ENCODE measurements at regions not wholly inside any gene's neighbourhood (a gene's known extent, or its start where the extent isn't known, plus 50 kb on each side); places are given as distances from the start of the nearest gene placed in this dataset.

DNA sequence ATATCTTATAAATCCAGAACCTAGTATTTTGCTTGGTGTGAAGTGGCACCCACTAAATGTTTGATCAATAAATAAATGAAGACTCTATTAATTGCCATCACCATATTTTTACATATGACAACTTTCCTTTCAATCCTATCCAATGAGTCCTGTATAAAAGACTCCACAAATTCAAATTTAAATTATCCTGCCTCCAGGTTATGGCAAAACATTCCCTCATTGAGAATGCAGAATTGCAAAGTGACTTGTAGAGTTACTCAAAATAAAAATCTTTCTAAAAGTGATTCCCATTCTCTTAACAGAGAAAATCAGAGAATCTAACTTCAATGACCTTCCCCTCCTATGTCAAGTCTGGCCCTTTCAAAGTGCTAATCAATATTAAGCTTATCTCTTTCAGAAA is 236.8 kb downstream of the GRB14 start:
- no peak overlapping the region for H3K4me3 ChIP-seq (ENCODE audit: low read depth, poor library complexity, severe bottlenecking)
- TF ChIP-seq, protein P1, sequence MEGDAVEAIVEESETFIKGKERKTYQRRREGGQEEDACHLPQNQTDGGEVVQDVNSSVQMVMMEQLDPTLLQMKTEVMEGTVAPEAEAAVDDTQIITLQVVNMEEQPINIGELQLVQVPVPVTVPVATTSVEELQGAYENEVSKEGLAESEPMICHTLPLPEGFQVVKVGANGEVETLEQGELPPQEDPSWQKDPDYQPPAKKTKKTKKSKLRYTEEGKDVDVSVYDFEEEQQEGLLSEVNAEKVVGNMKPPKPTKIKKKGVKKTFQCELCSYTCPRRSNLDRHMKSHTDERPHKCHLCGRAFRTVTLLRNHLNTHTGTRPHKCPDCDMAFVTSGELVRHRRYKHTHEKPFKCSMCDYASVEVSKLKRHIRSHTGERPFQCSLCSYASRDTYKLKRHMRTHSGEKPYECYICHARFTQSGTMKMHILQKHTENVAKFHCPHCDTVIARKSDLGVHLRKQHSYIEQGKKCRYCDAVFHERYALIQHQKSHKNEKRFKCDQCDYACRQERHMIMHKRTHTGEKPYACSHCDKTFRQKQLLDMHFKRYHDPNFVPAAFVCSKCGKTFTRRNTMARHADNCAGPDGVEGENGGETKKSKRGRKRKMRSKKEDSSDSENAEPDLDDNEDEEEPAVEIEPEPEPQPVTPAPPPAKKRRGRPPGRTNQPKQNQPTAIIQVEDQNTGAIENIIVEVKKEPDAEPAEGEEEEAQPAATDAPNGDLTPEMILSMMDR (IDR thresholded peaks at IDR 0.05), result no peak
- no peak for TF ChIP-seq POLR2A (IDR thresholded peaks at IDR 0.05)
- DNase-seq (ENCODE audit: low spot score in 2 of 2), result no peak
- intact Hi-C loops (cut with DNase I; ENCODE audit: low total_unique reads), result no loop called here

- DNase-seq (ENCODE audit: low spot score in 2 of 2), result no peak
- H3K4me3 ChIP-seq (ENCODE audit: low read depth, poor library complexity, severe bottlenecking), result no peak overlapping the region
- intact Hi-C loops (cut with DNase I; ENCODE audit: low total_unique reads), result no loop called here
- WGBS, 2 donors, result 73 to 81% methylated on average over 4 of the region's 4 CpGs
- TF ChIP-seq, protein P1 (IDR thresholded peaks at IDR 0.05), result no peak
- TF ChIP-seq POLR2A (IDR thresholded peaks at IDR 0.05), result no peak
Measured at GRCh38 chr2:164371916-164372315, 249.4 kb downstream of the GRB14 start.

GRCh38 chr2:164369366-164369765 is 251.9 kb downstream of the GRB14 start:
- 43 to 57% methylated on average over 1 of the region's 1 CpG for WGBS, 2 donors
- TF ChIP-seq, protein P1 (IDR thresholded peaks at IDR 0.05), result no peak
- no peak for TF ChIP-seq POLR2A (IDR thresholded peaks at IDR 0.05)
- DNase-seq (ENCODE audit: low spot score in 2 of 2), result no peak
- intact Hi-C loops (cut with DNase I; ENCODE audit: low total_unique reads), result no loop called here
- H3K4me3 ChIP-seq (ENCODE audit: low read depth, poor library complexity, severe bottlenecking), result no peak overlapping the region

GRCh38 chr2:164368896-164369295 is 252.4 kb downstream of the GRB14 start:
- intact Hi-C loops (cut with DNase I; ENCODE audit: low total_unique reads), result no loop called here
- 72 to 78% methylated on average over 2 of the region's 2 CpGs for WGBS, 2 donors
- H3K4me3 ChIP-seq (ENCODE audit: low read depth, poor library complexity, severe bottlenecking), result no peak overlapping the region
- no peak for DNase-seq (ENCODE audit: low spot score in 2 of 2)
- no peak for TF ChIP-seq POLR2A (IDR thresholded peaks at IDR 0.05)
- TF ChIP-seq, protein P1 (IDR thresholded peaks at IDR 0.05), result no peak

DNA sequence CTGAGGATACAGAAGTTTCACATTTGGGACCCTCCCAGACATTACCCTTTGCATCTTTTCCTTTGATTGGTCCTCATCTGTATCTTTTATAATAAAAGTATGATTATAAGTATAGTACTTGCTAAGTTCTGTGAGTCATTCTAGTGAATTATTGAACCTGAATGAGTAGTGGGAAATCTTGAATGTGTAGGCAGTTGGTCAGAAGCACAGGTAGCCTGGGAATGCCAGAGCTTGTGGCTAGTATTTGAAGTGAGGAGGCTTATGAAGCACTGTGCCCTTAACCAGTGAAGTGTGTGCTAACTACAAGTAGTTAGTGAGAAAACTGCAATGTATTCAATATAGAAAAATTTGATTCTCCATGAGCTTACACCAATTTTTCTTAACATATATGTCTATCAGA is 257.6 kb downstream of the GRB14 start:
- H3K4me3 ChIP-seq (ENCODE audit: low read depth, poor library complexity, severe bottlenecking), result no peak overlapping the region
- no peak for DNase-seq (ENCODE audit: low spot score in 2 of 2)
- intact Hi-C loops (cut with DNase I; ENCODE audit: low total_unique reads), result no loop called here
- TF ChIP-seq, protein P1 (IDR thresholded peaks at IDR 0.05), result no peak
- no peak for TF ChIP-seq POLR2A (IDR thresholded peaks at IDR 0.05)

DNA sequence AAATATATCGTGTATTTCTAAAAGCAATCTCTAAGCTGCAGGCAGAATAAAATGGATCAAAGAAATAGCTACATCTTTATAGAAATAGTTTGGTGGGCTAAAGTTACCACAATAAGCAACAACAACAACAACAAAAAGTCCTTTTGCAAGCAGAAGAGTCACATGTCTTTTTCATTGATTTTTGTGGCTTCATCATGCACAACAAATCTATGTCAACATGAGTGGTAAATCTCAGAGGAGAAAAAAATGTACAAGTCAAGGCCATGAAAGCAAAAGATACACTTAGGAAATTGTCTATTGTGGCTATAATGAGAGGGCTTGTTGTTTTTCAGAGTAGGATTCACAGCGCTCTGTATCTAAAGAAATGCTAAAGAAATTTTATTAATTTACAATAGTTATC is 269.7 kb downstream of the GRB14 start:
- intact Hi-C loops (cut with DNase I; ENCODE audit: low total_unique reads), result no loop called here
- DNase-seq (ENCODE audit: low spot score in 2 of 2), result no peak
- 85% methylated on average over 2 of the region's 2 CpGs for WGBS, 2 donors
- TF ChIP-seq, protein P1 (IDR thresholded peaks at IDR 0.05), result no peak
- TF ChIP-seq POLR2A (IDR thresholded peaks at IDR 0.05), result no peak
- H3K4me3 ChIP-seq (ENCODE audit: low read depth, poor library complexity, severe bottlenecking), result no peak overlapping the region

Measured in lower leg skin (tissue), 4 donors.